Endothelial cell of umbilical vein (primary cell): ENCODE measurements at regions not wholly inside any gene's neighbourhood (a gene's known extent, or its start where the extent isn't known, plus 50 kb on each side); places are given as distances from the start of the nearest gene placed in this dataset.

Experiments used
- CTCF ChIP-seq, 2 donors: IDR thresholded peaks; 1 replicate in 1 of 2; 2 replicates in 1 of 2; pipeline ENCODE4 v1.5.1; 2011; ENCODE audit warnings: low read length in 2 of 2, mild to moderate bottlenecking in 2 of 2, moderate library complexity in 2 of 2, control low read depth in 1 of 2, inconsistent platforms in 1 of 2, low read depth in 1 of 2; ENCODE audit not compliant: insufficient read depth in 1 of 2; ENCODE audit errors: extremely low read depth in 1 of 2
- EZH2 ChIP-seq: IDR thresholded peaks from 2 replicates; pipeline ENCODE4 v1.6.1; 2012; ENCODE audit warnings: borderline replicate concordance, low read depth, mild to moderate bottlenecking, moderate library complexity, low read length, inconsistent platforms; ENCODE audit not compliant: severe bottlenecking
- FOS ChIP-seq: IDR thresholded peaks from 2 replicates; pipeline ENCODE4 v1.6.1; 2011; ENCODE audit warnings: mild to moderate bottlenecking, low read length, moderate library complexity, borderline replicate concordance; ENCODE audit not compliant: insufficient read depth
- JUN ChIP-seq: IDR thresholded peaks from 2 replicates; pipeline ENCODE4 v1.6.1; 2011; ENCODE audit warnings: borderline replicate concordance, low read depth; ENCODE audit not compliant: insufficient read length, insufficient read depth
- MAX ChIP-seq: IDR thresholded peaks from 2 replicates; pipeline ENCODE4 v1.6.1; 2011; ENCODE audit not compliant: insufficient read depth, insufficient read length
- MYC ChIP-seq: IDR thresholded peaks from one replicate; pipeline ENCODE4 v1.6.1; 2011; ENCODE audit warnings: mild to moderate bottlenecking, low read depth, low read length
- POLR2A ChIP-seq: IDR thresholded peaks from 2 replicates; pipeline ENCODE4 v1.6.1; 2012; ENCODE audit warnings: low read depth, mild to moderate bottlenecking, control low read depth, low read length
- POLR2AphosphoS5 ChIP-seq: IDR thresholded peaks from 2 replicates; pipeline ENCODE4 v1.6.1; 2012; ENCODE audit warnings: low read depth, mild to moderate bottlenecking, control low read depth, low read length, moderate library complexity; ENCODE audit not compliant: insufficient read depth

GRCh38 chr2:216984937-216985336, 125.1 kb upstream of the TNP1 start:
- no peak for TF ChIP-seq CTCF (IDR thresholded peaks at IDR 0.05; ENCODE audit: extremely low read depth in 1 of 2, insufficient read depth in 1 of 2, low read depth in 1 of 2, low read length in 2 of 2)
- TF ChIP-seq POLR2A = no peak
- TF ChIP-seq EZH2 = no peak
- no peak for TF ChIP-seq POLR2AphosphoS5
- no peak for TF ChIP-seq MAX
- TF ChIP-seq JUN = no peak
- no peak for TF ChIP-seq MYC
- no peak for TF ChIP-seq FOS
